ENCODE measurements at regions not wholly inside any gene's neighbourhood (a gene's known extent, or its start where the extent isn't known, plus 50 kb on each side); places are given as distances from the start of the nearest gene placed in this dataset.

- no peak for DNase-seq
Observed at GRCh38 chr13:73367886-73368285, 309.1 kb downstream of the KLF5 start.

- DNase-seq = no peak
Observed at GRCh38 chr13:73366241-73366640, 307.4 kb downstream of the KLF5 start.

GRCh38 chr13:73365681-73366080 is 306.9 kb downstream of the KLF5 start:
- no peak for DNase-seq

- DNase-seq = no peak
Observed at GRCh38 chr13:73365252-73365651, 306.4 kb downstream of the KLF5 start.

GRCh38 chr13:73364736-73365135 is 305.9 kb downstream of the KLF5 start:
- no peak for DNase-seq

- no peak for DNase-seq
Observed at GRCh38 chr13:73358606-73359095, 299.8 kb downstream of the KLF5 start.

GRCh38 chr13:73355134-73355533 is 296.3 kb downstream of the KLF5 start:
- DNase-seq = no peak

- no peak for DNase-seq
Observed at GRCh38 chr13:73351730-73352129, 292.9 kb downstream of the KLF5 start.

- no peak for DNase-seq
Observed at GRCh38 chr13:73341748-73342147, 282.9 kb downstream of the KLF5 start.

- DNase-seq = no peak
Observed at GRCh38 chr13:73340069-73340468, 281.3 kb downstream of the KLF5 start.

- DNase-seq = no peak
Observed at GRCh38 chr13:73339086-73339485, 280.3 kb downstream of the KLF5 start.

- DNase-seq = no peak
Observed at GRCh38 chr13:73338389-73338788, 279.6 kb downstream of the KLF5 start.

- DNase-seq = no peak
Observed at GRCh38 chr13:73337532-73337931, 278.7 kb downstream of the KLF5 start.

GRCh38 chr13:73336773-73337172 is 278.0 kb downstream of the KLF5 start:
- no peak for DNase-seq

GRCh38 chr13:73335944-73336343 is 277.1 kb downstream of the KLF5 start:
- no peak for DNase-seq

- DNase-seq = no peak
Observed at GRCh38 chr13:73335210-73335609, 276.4 kb downstream of the KLF5 start.

- DNase-seq = no peak
Observed at GRCh38 chr13:73334445-73334844, 275.6 kb downstream of the KLF5 start.

- no peak for DNase-seq
Observed at GRCh38 chr13:73331556-73331955, 272.8 kb downstream of the KLF5 start.

GRCh38 chr13:73329355-73329754 is 270.6 kb downstream of the KLF5 start:
- no peak for DNase-seq

- no peak for DNase-seq
Observed at GRCh38 chr13:73327579-73327978, 268.8 kb downstream of the KLF5 start.

- DNase-seq = no peak
Observed at GRCh38 chr13:73325723-73326558, 267.1 kb downstream of the KLF5 start.

GRCh38 chr13:73324842-73325722 is 266.3 kb downstream of the KLF5 start:
- DNase-seq = no peak

- no peak for DNase-seq
Observed at GRCh38 chr13:73323615-73324014, 264.8 kb downstream of the KLF5 start.

GRCh38 chr13:73321043-73321442 is 262.2 kb downstream of the KLF5 start:
- DNase-seq = no peak
